ENCODE measurements at regions not wholly inside any gene's neighbourhood (a gene's known extent, or its start where the extent isn't known, plus 50 kb on each side); places are given as distances from the start of the nearest gene placed in this dataset.
"Not testable (repeated sequence)": the region's sequence is repeated elsewhere in the genome, so short reads cannot be mapped to it uniquely, and the experiment has no call there.

GRCh38 chr12:54105809-54106208, 52.2 kb downstream of the HOXC4 start:
- not testable (repeated sequence) for H3K9me3 Mint-ChIP-seq (ENCODE audit: unreplicated experiment); H3K4me3 Mint-ChIP-seq (ENCODE audit: unreplicated experiment); H3K27ac Mint-ChIP-seq (ENCODE audit: unreplicated experiment); H3K36me3 Mint-ChIP-seq (ENCODE audit: unreplicated experiment); H3K4me1 Mint-ChIP-seq (ENCODE audit: unreplicated experiment); DNase-seq (ENCODE audit: extremely low spot score, unreplicated experiment)
- peaks cover 47% of the 10 kb centered on the region for H3K27me3 Mint-ChIP-seq (ENCODE audit: unreplicated experiment)

- not testable (repeated sequence) for H3K27ac Mint-ChIP-seq (ENCODE audit: unreplicated experiment); H3K4me3 Mint-ChIP-seq (ENCODE audit: unreplicated experiment); DNase-seq (ENCODE audit: extremely low spot score, unreplicated experiment); H3K9me3 Mint-ChIP-seq (ENCODE audit: unreplicated experiment); H3K4me1 Mint-ChIP-seq (ENCODE audit: unreplicated experiment); H3K36me3 Mint-ChIP-seq (ENCODE audit: unreplicated experiment)
- H3K27me3 Mint-ChIP-seq (ENCODE audit: unreplicated experiment): peaks cover 44% of the 10 kb centered on the region
These were observed 52.6 kb downstream of the HOXC4 start for GRCh38 chr12:54106252-54106651.

GRCh38 chr12:54106803-54107579, 53.4 kb downstream of the HOXC4 start:
- not testable (repeated sequence) for H3K4me3 Mint-ChIP-seq (ENCODE audit: unreplicated experiment); H3K4me1 Mint-ChIP-seq (ENCODE audit: unreplicated experiment); DNase-seq (ENCODE audit: extremely low spot score, unreplicated experiment); H3K9me3 Mint-ChIP-seq (ENCODE audit: unreplicated experiment); H3K36me3 Mint-ChIP-seq (ENCODE audit: unreplicated experiment); H3K27ac Mint-ChIP-seq (ENCODE audit: unreplicated experiment)
- peaks cover 42% of the 10 kb centered on the region for H3K27me3 Mint-ChIP-seq (ENCODE audit: unreplicated experiment)

GRCh38 chr12:54112336-54112735, 58.7 kb downstream of the HOXC4 start:
- not testable (repeated sequence) for DNase-seq (ENCODE audit: extremely low spot score, unreplicated experiment); H3K36me3 Mint-ChIP-seq (ENCODE audit: unreplicated experiment); H3K9me3 Mint-ChIP-seq (ENCODE audit: unreplicated experiment); H3K4me3 Mint-ChIP-seq (ENCODE audit: unreplicated experiment); H3K4me1 Mint-ChIP-seq (ENCODE audit: unreplicated experiment); H3K27ac Mint-ChIP-seq (ENCODE audit: unreplicated experiment)
- H3K27me3 Mint-ChIP-seq (ENCODE audit: unreplicated experiment): peaks cover 36% of the 10 kb centered on the region

GRCh38 chr12:54116055-54116454, 62.4 kb downstream of the HOXC4 start:
- not testable (repeated sequence) for H3K36me3 Mint-ChIP-seq (ENCODE audit: unreplicated experiment); H3K4me1 Mint-ChIP-seq (ENCODE audit: unreplicated experiment); H3K27ac Mint-ChIP-seq (ENCODE audit: unreplicated experiment); H3K4me3 Mint-ChIP-seq (ENCODE audit: unreplicated experiment); H3K9me3 Mint-ChIP-seq (ENCODE audit: unreplicated experiment); DNase-seq (ENCODE audit: extremely low spot score, unreplicated experiment)
- peaks cover 56% of the 10 kb centered on the region for H3K27me3 Mint-ChIP-seq (ENCODE audit: unreplicated experiment)

- H3K4me3 Mint-ChIP-seq (ENCODE audit: unreplicated experiment); H3K27ac Mint-ChIP-seq (ENCODE audit: unreplicated experiment); H3K9me3 Mint-ChIP-seq (ENCODE audit: unreplicated experiment); H3K4me1 Mint-ChIP-seq (ENCODE audit: unreplicated experiment); DNase-seq (ENCODE audit: extremely low spot score, unreplicated experiment); H3K36me3 Mint-ChIP-seq (ENCODE audit: unreplicated experiment): not testable (repeated sequence)
- H3K27me3 Mint-ChIP-seq (ENCODE audit: unreplicated experiment): peaks cover 62% of the 10 kb centered on the region
These were observed 63.8 kb downstream of the HOXC4 start for GRCh38 chr12:54117392-54117791.

- H3K27ac Mint-ChIP-seq (ENCODE audit: unreplicated experiment); DNase-seq (ENCODE audit: extremely low spot score, unreplicated experiment); H3K4me3 Mint-ChIP-seq (ENCODE audit: unreplicated experiment); H3K9me3 Mint-ChIP-seq (ENCODE audit: unreplicated experiment); H3K36me3 Mint-ChIP-seq (ENCODE audit: unreplicated experiment); H3K4me1 Mint-ChIP-seq (ENCODE audit: unreplicated experiment): not testable (repeated sequence)
- H3K27me3 Mint-ChIP-seq (ENCODE audit: unreplicated experiment): peaks cover 74% of the 10 kb centered on the region
These were observed 65.4 kb downstream of the HOXC4 start for GRCh38 chr12:54119082-54119481.

GRCh38 chr12:54123981-54124380, 64.8 kb downstream of the SMUG1 start:
- not testable (repeated sequence) for DNase-seq (ENCODE audit: extremely low spot score, unreplicated experiment); H3K9me3 Mint-ChIP-seq (ENCODE audit: unreplicated experiment); H3K4me3 Mint-ChIP-seq (ENCODE audit: unreplicated experiment); H3K27ac Mint-ChIP-seq (ENCODE audit: unreplicated experiment); H3K36me3 Mint-ChIP-seq (ENCODE audit: unreplicated experiment)
- peaks cover 90% of the 10 kb centered on the region for H3K27me3 Mint-ChIP-seq (ENCODE audit: unreplicated experiment)
- peaks cover 11% of the 10 kb centered on the region for H3K4me1 Mint-ChIP-seq (ENCODE audit: unreplicated experiment)

GRCh38 chr12:54125708-54126028, 63.1 kb downstream of the SMUG1 start:
- not testable (repeated sequence) for H3K4me3 Mint-ChIP-seq (ENCODE audit: unreplicated experiment); H3K27ac Mint-ChIP-seq (ENCODE audit: unreplicated experiment); H3K36me3 Mint-ChIP-seq (ENCODE audit: unreplicated experiment); H3K9me3 Mint-ChIP-seq (ENCODE audit: unreplicated experiment); DNase-seq (ENCODE audit: extremely low spot score, unreplicated experiment)
- Mint-ChIP-seq H3K27me3 (ENCODE audit: unreplicated experiment) (peaks cover 89% of the 10 kb centered on the region), H3K4me1 (ENCODE audit: unreplicated experiment) (peaks cover 11% of the 10 kb centered on the region)

All from osteocyte (in vitro differentiated cells).